IMR-90 (cell line): ENCODE measurements at regions not wholly inside any gene's neighbourhood (a gene's known extent, or its start where the extent isn't known, plus 50 kb on each side); places are given as distances from the start of the nearest gene placed in this dataset.

Source experiments
- ATAC-seq: fragments of 200-7000 bp; cut with Tn5 transposase; 2 replicates; pipeline ENCODE4 v1.9.1; 2020; ENCODE audit warnings: low read depth, mild to moderate bottlenecking, moderate library complexity
- BruUV-seq: library from RNA; stranded (reverse); fragments of 400-500 nt; replicated peaks from 2 replicates; lab custom pipeline; 2021; lab: Mats Ljungman, UMichigan
- CTCF ChIA-PET: fragments of 300-600 bp; formaldehyde crosslinking; extraction: SDS; loops from one replicate; lab custom pipeline; 2021; ENCODE audit warnings: antibody characterized with exemption; lab: Yijun Ruan, JAX
- POLR2A ChIA-PET: fragments of 300-600 bp; sonication (Branson Sonifier 250); formaldehyde crosslinking; loops from one replicate; lab custom pipeline; 2022; ENCODE audit warnings: antibody characterized with exemption; ENCODE audit not compliant: unreplicated experiment; lab: Charles Lee
- DNase-seq: peaks from one replicate; pipeline ENCODE4 v3.0.0; 2013
- H2AFZ ChIP-seq: replicated peaks from 2 replicates; pipeline ENCODE3; 2013; ENCODE audit warnings: low read length, mild to moderate bottlenecking; ENCODE audit not compliant: poor library complexity
- H2AK5ac ChIP-seq: 2 replicates; pipeline ENCODE4 v1.6.1; 2013; ENCODE audit warnings: low read depth, low read length, inconsistent platforms
- H2AK9ac ChIP-seq: replicated peaks from 2 replicates; pipeline ENCODE3; 2013; ENCODE audit warnings: mild to moderate bottlenecking, low read depth, low read length, moderate library complexity; ENCODE audit not compliant: poor library complexity
- H2BK120ac ChIP-seq: 2 replicates; pipeline ENCODE4 v1.6.1; 2013; ENCODE audit warnings: low read depth, low read length, inconsistent platforms
- H2BK15ac ChIP-seq: 3 replicates; pipeline ENCODE4 v1.6.1; 2013; ENCODE audit warnings: low read depth, low read length, inconsistent platforms
- H2BK20ac ChIP-seq: 2 replicates; pipeline ENCODE4 v1.6.1; 2013; ENCODE audit warnings: low read depth, mild to moderate bottlenecking, inconsistent platforms, low read length, moderate library complexity
- H2BK5ac ChIP-seq: 2 replicates; pipeline ENCODE4 v1.6.1; 2013; ENCODE audit warnings: mild to moderate bottlenecking, low read depth, low read length, inconsistent platforms; ENCODE audit not compliant: poor library complexity, severe bottlenecking
- H3K14ac ChIP-seq: replicated peaks from 2 replicates; pipeline ENCODE4 v1.6.1; 2013; ENCODE audit warnings: low read depth, low read length, inconsistent platforms
- H3K18ac ChIP-seq: 2 replicates; pipeline ENCODE4 v1.6.1; 2013; ENCODE audit warnings: low read depth, low read length, control low read depth
- H3K23ac ChIP-seq: 2 replicates; pipeline ENCODE4 v1.6.1; 2013; ENCODE audit warnings: low read depth, low read length, inconsistent platforms
- H3K27ac ChIP-seq: 2 replicates; pipeline ENCODE4 v1.5.1; 2013; ENCODE audit warnings: mild to moderate bottlenecking, control low read depth, low read length; ENCODE audit not compliant: insufficient read depth
- H3K27me3 ChIP-seq: 2 replicates; pipeline ENCODE4 v1.6.1; 2013; ENCODE audit warnings: low read length; ENCODE audit not compliant: control insufficient read depth, insufficient read depth
- H3K36me3 ChIP-seq: 2 replicates; pipeline ENCODE4 v1.6.1; 2013; ENCODE audit warnings: low read length, mixed read lengths; ENCODE audit not compliant: control insufficient read depth, insufficient read depth
- H3K4ac ChIP-seq: 2 replicates; pipeline ENCODE4 v1.6.1; 2013; ENCODE audit warnings: low read depth, low read length, inconsistent platforms
- H3K4me1 ChIP-seq: 2 replicates; pipeline ENCODE4 v1.6.1; 2013; ENCODE audit warnings: low read length, mixed read lengths; ENCODE audit not compliant: control insufficient read depth, insufficient read depth
- H3K4me2 ChIP-seq: 2 replicates; pipeline ENCODE4 v1.6.1; 2013; ENCODE audit warnings: low read depth, mild to moderate bottlenecking, control low read depth, low read length, moderate library complexity
- H3K4me3 ChIP-seq: 2 replicates; pipeline ENCODE4 v1.5.1; 2013; ENCODE audit warnings: low read depth, mild to moderate bottlenecking, control low read depth, low read length, moderate library complexity; ENCODE audit not compliant: insufficient read depth
- H3K56ac ChIP-seq: 2 replicates; pipeline ENCODE4 v1.6.1; 2013; ENCODE audit warnings: low read length, inconsistent platforms; ENCODE audit not compliant: insufficient read depth; ENCODE audit errors: extremely low read depth
- H3K79me1 ChIP-seq, 2 experiments: 2 replicates each; pipeline ENCODE4 v1.6.1; 2013; ENCODE audit warnings: low read length in 2 of 2, inconsistent platforms in 1 of 2, low read depth in 1 of 2
- H3K9ac ChIP-seq: 2 replicates; pipeline ENCODE4 v1.6.1; 2013; ENCODE audit warnings: low read depth, low read length, control low read depth
- H3K9me1 ChIP-seq: 2 replicates; pipeline ENCODE4 v1.6.1; 2013; ENCODE audit warnings: low read length, inconsistent platforms; ENCODE audit not compliant: insufficient read depth
- H3K9me3 ChIP-seq: 2 replicates; pipeline ENCODE4 v1.6.1; 2013; ENCODE audit warnings: low read length; ENCODE audit not compliant: control insufficient read depth, insufficient read depth
- H4K20me1 ChIP-seq: 2 replicates; pipeline ENCODE4 v1.6.1; 2013; ENCODE audit warnings: low read length, inconsistent platforms; ENCODE audit not compliant: insufficient read depth
- H4K5ac ChIP-seq: 2 replicates; pipeline ENCODE4 v1.6.1; 2013; ENCODE audit warnings: mild to moderate bottlenecking, low read depth, low read length, control low read depth
- H4K8ac ChIP-seq, 2 experiments: 2 replicates each; pipeline ENCODE4 v1.6.1; 2013; ENCODE audit warnings: low read depth in 2 of 2, low read length in 2 of 2, control low read depth in 1 of 2, inconsistent platforms in 1 of 2
- H4K91ac ChIP-seq: 2 replicates; pipeline ENCODE4 v1.6.1; 2013; ENCODE audit warnings: low read depth, low read length, inconsistent platforms; ENCODE audit not compliant: insufficient read depth
- CEBPB ChIP-seq: IDR thresholded peaks from 2 replicates; pipeline ENCODE4 v1.6.1; 2012; ENCODE audit warnings: low read depth, low read length, improper control_type of control experiment
- CTCF ChIP-seq: conservative IDR thresholded peaks from 2 replicates; pipeline ENCODE4 v1.5.1; 2012; ENCODE audit warnings: mild to moderate bottlenecking, low read depth, low read length, improper control_type of control experiment
- ELK1 ChIP-seq: fragments of 150-350 bp; IDR thresholded peaks from 2 replicates; pipeline ENCODE4 v1.6.1; 2016; ENCODE audit warnings: low read depth, mild to moderate bottlenecking, low read length, moderate library complexity, borderline replicate concordance
- FOS ChIP-seq: fragments of 150-350 bp; IDR thresholded peaks from 2 replicates; pipeline ENCODE4 v1.6.1; 2016; ENCODE audit warnings: low read depth, low read length
- MAFK ChIP-seq: IDR thresholded peaks from 2 replicates; pipeline ENCODE4 v1.6.1; 2012; ENCODE audit warnings: low read depth, low read length, improper control_type of control experiment
- MXI1 ChIP-seq: IDR thresholded peaks from 2 replicates; pipeline ENCODE4 v1.6.1; 2012; ENCODE audit warnings: low read depth, mild to moderate bottlenecking, low read length, moderate library complexity, borderline replicate concordance
- NFE2L2 ChIP-seq: fragments of 150-350 bp; IDR thresholded peaks from 2 replicates; pipeline ENCODE4 v1.6.1; 2016; ENCODE audit warnings: low read depth, mild to moderate bottlenecking, low read length
- POLR2A ChIP-seq: IDR thresholded peaks from 2 replicates; pipeline ENCODE4 v1.6.1; 2012; ENCODE audit warnings: mild to moderate bottlenecking, low read depth, low read length
- RFX5 ChIP-seq: IDR thresholded peaks from 2 replicates; pipeline ENCODE4 v1.8.0; 2012; ENCODE audit warnings: low read depth, mild to moderate bottlenecking, low read length, moderate library complexity
- SMC3 ChIP-seq: fragments of 150-350 bp; IDR thresholded peaks from 2 replicates; pipeline ENCODE4 v1.6.1; 2016; ENCODE audit warnings: low read depth, mild to moderate bottlenecking, antibody characterized with exemption, low read length, moderate library complexity
- USF2 ChIP-seq: fragments of 150-350 bp; IDR thresholded peaks from 2 replicates; pipeline ENCODE4 v1.6.1; 2017; ENCODE audit warnings: mild to moderate bottlenecking, antibody characterized with exemption, low read length, low read depth
- WGBS, 2 experiments: methylation state at CpG; one replicate each; pipeline versions ENCODE4 v1.1.5 to v1.1.7; 2013; ENCODE audit warnings: missing lambda C conversion rate in 2 of 2; ENCODE audit not compliant: insufficient read length in 1 of 2; ENCODE audit errors: extremely low coverage in 2 of 2; 5-methylcytosine and 5-hydroxymethylcytosine counted together
- dilution Hi-C: fragments of 300-500 bp; cut with HindIII; formaldehyde crosslinking; loops from one replicate; pipeline ENCODE4 v1.14.3; 2018; ENCODE audit warnings: low sequenced_read_pairs; ENCODE audit not compliant: unreplicated experiment
- in situ Hi-C: fragments of 300-500 bp; cut with MboI; formaldehyde crosslinking; loops from 3 replicates; pipeline ENCODE4 v1.14.3; 2019; ENCODE audit warnings: low sequenced_read_pairs, inconsistent platforms, mixed read lengths
- intact Hi-C: fragments of 100-400 bp; cut with micrococcal nuclease; formaldehyde crosslinking; loops from 2 replicates; pipeline ENCODE4 v1.10.0; 2022

GRCh38 chr5:159673538-159673937, 242.7 kb upstream of the ADRA1B start:
- intact Hi-C loops = no loop called here
- BruUV-seq = no TSS peak
- H2AK5ac ChIP-seq = no peak overlapping the region

More at GRCh38 chr5:159673538-159673937, 242.7 kb upstream of the ADRA1B start:
- Histone ChIP-seq H3K18ac (no peak overlapping the region), H2BK20ac (no peak overlapping the region), H2AK9ac (no peak overlapping the region), H3K79me1 (no peaks in the 10 kb centered on the region), H3K4me3 (no peak overlapping the region), H2BK15ac (no peak overlapping the region), H3K9me1 (no peaks in the 10 kb centered on the region), H3K36me3 (no peaks in the 10 kb centered on the region), H3K27me3 (peaks cover 6% of the 10 kb centered on the region), H3K4me2 (no peak overlapping the region), H3K27ac (no peak overlapping the region), H4K20me1 (no peaks in the 10 kb centered on the region), H3K14ac (no peak overlapping the region), H3K4ac (no peak overlapping the region), H2BK120ac (no peak overlapping the region), H2BK5ac (no peak overlapping the region), H4K8ac (no peak overlapping the region), H3K56ac (no peak overlapping the region), H3K4me1 (no peaks in the 10 kb centered on the region), H3K23ac (no peak overlapping the region), H4K5ac (no peak overlapping the region), H3K9me3 (no peaks in the 10 kb centered on the region), H2AFZ (no peak overlapping the region), H3K9ac (no peak overlapping the region), H4K91ac (no peak overlapping the region)
- ATAC-seq = no peak
- CTCF ChIA-PET = no interaction called here
- POLR2A ChIA-PET = no interaction called here
- dilution Hi-C loops = no loop called here
- in situ Hi-C loops = no loop called here
- no peak for DNase-seq
- no CpG with 5 or more reads among the region's 2 CpGs for WGBS, 2 experiments
- TF ChIP-seq RFX5 (no peak), SMC3 (no peak), USF2 (no peak), MAFK (no peak), CEBPB (no peak), FOS (no peak), MXI1 (no peak), ELK1 (no peak), POLR2A (no peak), CTCF (no peak), NFE2L2 (no peak)
